ENCODE measurements at regions not wholly inside any gene's neighbourhood (a gene's known extent, or its start where the extent isn't known, plus 50 kb on each side); places are given as distances from the start of the nearest gene placed in this dataset.

DNA sequence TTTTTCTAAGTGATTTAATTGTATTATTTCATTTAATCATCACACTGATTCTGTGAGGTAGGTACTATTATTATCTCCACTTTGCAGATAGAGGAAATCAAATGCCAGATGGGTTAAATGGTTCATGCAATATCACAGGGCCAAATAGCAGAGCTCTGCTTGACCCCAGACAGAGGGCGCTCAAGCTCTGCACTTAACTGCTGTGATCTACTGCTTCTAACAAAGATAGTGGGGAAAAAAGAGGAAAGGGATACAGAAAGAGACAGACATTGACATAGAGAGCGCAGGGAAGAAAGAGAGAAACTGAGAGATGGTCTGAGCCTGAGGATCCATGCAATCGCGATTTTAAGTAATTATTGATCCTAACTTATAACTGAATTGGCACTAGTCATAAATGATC is 279.1 kb upstream of the THRB start:
- H3K9me2 ChIP-seq (replicated peaks; ENCODE audit: insufficient read depth, low read length) = no peaks in the 10 kb centered on the region
- H3K4me3 ChIP-seq (ENCODE audit: low read length) = no peak overlapping the region
- no peaks in the 10 kb centered on the region for H4K20me1 ChIP-seq (ENCODE audit: insufficient read depth, low read length)
- H3K36me3 ChIP-seq (replicated peaks; ENCODE audit: insufficient read depth, low read length) = no peaks in the 10 kb centered on the region
- H3K27ac ChIP-seq (ENCODE audit: low read length) = no peak overlapping the region
- peak; percentile 64 for DNase-seq
- no peaks in the 10 kb centered on the region for H3F3A ChIP-seq (ENCODE audit: insufficient read depth, low read length)
- H3K9me3 ChIP-seq (replicated peaks; ENCODE audit: insufficient read depth, low read length) = no peaks in the 10 kb centered on the region
- TF ChIP-seq, protein P1, sequence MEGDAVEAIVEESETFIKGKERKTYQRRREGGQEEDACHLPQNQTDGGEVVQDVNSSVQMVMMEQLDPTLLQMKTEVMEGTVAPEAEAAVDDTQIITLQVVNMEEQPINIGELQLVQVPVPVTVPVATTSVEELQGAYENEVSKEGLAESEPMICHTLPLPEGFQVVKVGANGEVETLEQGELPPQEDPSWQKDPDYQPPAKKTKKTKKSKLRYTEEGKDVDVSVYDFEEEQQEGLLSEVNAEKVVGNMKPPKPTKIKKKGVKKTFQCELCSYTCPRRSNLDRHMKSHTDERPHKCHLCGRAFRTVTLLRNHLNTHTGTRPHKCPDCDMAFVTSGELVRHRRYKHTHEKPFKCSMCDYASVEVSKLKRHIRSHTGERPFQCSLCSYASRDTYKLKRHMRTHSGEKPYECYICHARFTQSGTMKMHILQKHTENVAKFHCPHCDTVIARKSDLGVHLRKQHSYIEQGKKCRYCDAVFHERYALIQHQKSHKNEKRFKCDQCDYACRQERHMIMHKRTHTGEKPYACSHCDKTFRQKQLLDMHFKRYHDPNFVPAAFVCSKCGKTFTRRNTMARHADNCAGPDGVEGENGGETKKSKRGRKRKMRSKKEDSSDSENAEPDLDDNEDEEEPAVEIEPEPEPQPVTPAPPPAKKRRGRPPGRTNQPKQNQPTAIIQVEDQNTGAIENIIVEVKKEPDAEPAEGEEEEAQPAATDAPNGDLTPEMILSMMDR (IDR thresholded peaks at IDR 0.05; ENCODE audit: low read length) = peak; percentile 81
- TF ChIP-seq EZH2 (optimal IDR thresholded peaks at IDR 0.05; ENCODE audit: low read depth, low read length) (no peak), EZH2phosphoT487 (IDR thresholded peaks at IDR 0.05; ENCODE audit: low read length) (no peak)
- no peak overlapping the region for H3K4me2 ChIP-seq (ENCODE audit: low read depth, low read length)
- no peaks in the 10 kb centered on the region for H3K4me1 ChIP-seq (ENCODE audit: low read length)
- no peak overlapping the region for H3K9ac ChIP-seq (ENCODE audit: low read length)
- no peak overlapping the region for H2AFZ ChIP-seq (ENCODE audit: low read length)
- H3K79me2 ChIP-seq (ENCODE audit: low read length) = no peaks in the 10 kb centered on the region
- no peaks in the 10 kb centered on the region for H3K27me3 ChIP-seq (replicated peaks; ENCODE audit: insufficient read depth, low read length)

DNA sequence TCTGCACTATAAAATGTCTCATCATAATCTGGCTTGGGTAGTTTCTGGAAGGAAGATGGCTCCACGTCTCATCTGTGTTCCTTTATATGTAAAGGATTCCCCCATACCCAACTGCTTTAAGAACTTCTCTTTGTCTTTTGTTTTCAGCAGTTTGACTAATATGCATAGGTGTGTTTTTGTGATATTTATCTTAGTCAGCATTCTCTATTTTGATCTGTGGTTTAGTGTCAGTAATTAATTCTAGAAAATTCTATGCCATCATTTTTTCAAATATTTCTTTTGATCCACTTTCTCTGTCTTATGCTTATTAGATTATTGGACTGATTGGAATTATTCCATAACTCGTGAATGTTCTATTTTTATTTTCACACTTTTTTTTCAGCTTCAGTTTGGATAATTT is 286.3 kb upstream of the THRB start:
- no peaks in the 10 kb centered on the region for H3K9me2 ChIP-seq (replicated peaks; ENCODE audit: insufficient read depth, low read length)
- no peak overlapping the region for H3K9ac ChIP-seq (ENCODE audit: low read length)
- no peak overlapping the region for H2AFZ ChIP-seq (ENCODE audit: low read length)
- no peaks in the 10 kb centered on the region for H3K4me1 ChIP-seq (ENCODE audit: low read length)
- H4K20me1 ChIP-seq (ENCODE audit: insufficient read depth, low read length) = no peaks in the 10 kb centered on the region
- no peaks in the 10 kb centered on the region for H3F3A ChIP-seq (ENCODE audit: insufficient read depth, low read length)
- H3K27me3 ChIP-seq (replicated peaks; ENCODE audit: insufficient read depth, low read length) = no peaks in the 10 kb centered on the region
- DNase-seq = no peak
- no peak overlapping the region for H3K4me3 ChIP-seq (ENCODE audit: low read length)
- TF ChIP-seq, protein P1 (IDR thresholded peaks at IDR 0.05; ENCODE audit: low read length) = no peak
- no peak for TF ChIP-seq EZH2 (optimal IDR thresholded peaks at IDR 0.05; ENCODE audit: low read depth, low read length)
- no peak for TF ChIP-seq EZH2phosphoT487 (IDR thresholded peaks at IDR 0.05; ENCODE audit: low read length)
- H3K27ac ChIP-seq (ENCODE audit: low read length) = no peak overlapping the region
- H3K9me3 ChIP-seq (replicated peaks; ENCODE audit: insufficient read depth, low read length) = 0 out of 2 replicates have a peak, but pooled peaks cover 4% of the 10 kb centered on the region
- no peaks in the 10 kb centered on the region for H3K36me3 ChIP-seq (replicated peaks; ENCODE audit: insufficient read depth, low read length)
- no peak overlapping the region for H3K4me2 ChIP-seq (ENCODE audit: low read depth, low read length)
- H3K79me2 ChIP-seq (ENCODE audit: low read length) = no peaks in the 10 kb centered on the region

DNA sequence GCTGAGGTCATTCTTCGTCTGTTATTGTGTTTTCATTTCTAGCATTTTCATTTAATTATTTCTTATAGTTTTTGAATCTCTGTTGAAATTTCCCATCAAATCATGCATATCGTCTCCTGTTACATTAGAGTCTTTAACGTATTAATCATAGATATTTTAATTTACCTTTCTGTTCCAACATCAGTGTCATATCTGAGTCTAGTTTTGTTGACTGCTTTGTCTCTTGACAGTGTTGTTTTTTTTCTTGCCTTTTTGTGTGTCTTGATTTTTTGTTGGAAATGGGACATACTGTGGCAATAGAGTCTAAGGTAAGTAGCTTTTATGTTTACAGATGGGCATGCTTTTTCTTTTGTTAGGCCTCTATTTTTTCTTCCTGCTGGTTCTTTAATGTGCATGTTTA is 286.8 kb upstream of the THRB start:
- Histone ChIP-seq H3K36me3 (replicated peaks; ENCODE audit: insufficient read depth, low read length) (no peaks in the 10 kb centered on the region), H3K27ac (ENCODE audit: low read length) (no peak overlapping the region), H3K79me2 (ENCODE audit: low read length) (no peaks in the 10 kb centered on the region), H3K4me3 (ENCODE audit: low read length) (no peak overlapping the region), H4K20me1 (ENCODE audit: insufficient read depth, low read length) (no peaks in the 10 kb centered on the region), H3K9me3 (replicated peaks; ENCODE audit: insufficient read depth, low read length) (0 out of 2 replicates have a peak, but pooled peaks cover 4% of the 10 kb centered on the region), H2AFZ (ENCODE audit: low read length) (no peak overlapping the region), H3K27me3 (replicated peaks; ENCODE audit: insufficient read depth, low read length) (no peaks in the 10 kb centered on the region), H3K9ac (ENCODE audit: low read length) (no peak overlapping the region), H3F3A (ENCODE audit: insufficient read depth, low read length) (no peaks in the 10 kb centered on the region), H3K4me1 (ENCODE audit: low read length) (no peaks in the 10 kb centered on the region), H3K9me2 (replicated peaks; ENCODE audit: insufficient read depth, low read length) (no peaks in the 10 kb centered on the region), H3K4me2 (ENCODE audit: low read depth, low read length) (no peak overlapping the region)
- no peak for DNase-seq
- no peak for TF ChIP-seq EZH2phosphoT487 (IDR thresholded peaks at IDR 0.05; ENCODE audit: low read length)
- TF ChIP-seq EZH2 (optimal IDR thresholded peaks at IDR 0.05; ENCODE audit: low read depth, low read length) = no peak
- TF ChIP-seq, protein P1 (IDR thresholded peaks at IDR 0.05; ENCODE audit: low read length) = no peak
